ENCODE measurements at regions not wholly inside any gene's neighbourhood (a gene's known extent, or its start where the extent isn't known, plus 50 kb on each side); places are given as distances from the start of the nearest gene placed in this dataset.
"Not testable (repeated sequence)": the region's sequence is repeated elsewhere in the genome, so short reads cannot be mapped to it uniquely, and the experiment has no call there.

DNA sequence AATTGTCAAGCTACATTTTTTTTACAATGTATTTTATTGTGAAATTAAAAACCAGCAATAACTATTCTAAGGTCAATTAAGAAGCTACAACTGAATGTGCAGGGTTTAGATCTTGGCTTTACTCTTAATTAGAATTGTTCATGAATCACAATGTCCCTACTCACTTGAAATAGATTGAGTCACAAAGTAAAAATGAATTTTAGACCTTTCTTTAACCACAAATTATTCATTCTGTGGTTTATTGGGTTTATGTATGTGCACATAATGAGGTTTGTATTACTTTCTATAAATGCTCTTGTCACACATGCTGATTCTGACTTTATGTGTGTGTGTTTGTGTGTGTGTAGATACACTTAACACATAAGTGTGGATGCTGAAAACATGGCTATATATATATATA, 647.0 kb upstream of the AADAT start:
- ATAC-seq (no peak), DNase-seq (ENCODE audit: low spot score) (no peak)

DNA sequence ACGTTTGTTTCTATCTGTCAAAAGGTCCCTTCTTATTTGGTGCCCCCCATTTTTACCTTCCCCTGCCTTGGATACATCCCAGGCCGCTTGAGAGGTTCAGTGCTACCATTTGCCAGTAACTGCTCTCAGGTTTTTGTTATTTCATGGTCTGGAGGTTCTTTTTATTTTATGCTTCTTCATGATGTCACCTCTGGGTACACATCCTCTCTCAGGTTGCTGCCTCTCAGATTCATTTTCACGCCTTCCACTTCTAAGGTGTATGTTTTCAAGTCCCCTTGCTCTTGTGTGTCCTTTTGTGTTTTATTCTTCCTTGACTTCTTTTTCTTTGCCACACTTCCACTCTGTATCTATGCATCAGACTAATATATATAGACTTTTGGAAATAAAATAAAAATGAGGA, 640.1 kb upstream of the AADAT start:
- ATAC-seq (no peak), DNase-seq (ENCODE audit: low spot score) (no peak)

DNA sequence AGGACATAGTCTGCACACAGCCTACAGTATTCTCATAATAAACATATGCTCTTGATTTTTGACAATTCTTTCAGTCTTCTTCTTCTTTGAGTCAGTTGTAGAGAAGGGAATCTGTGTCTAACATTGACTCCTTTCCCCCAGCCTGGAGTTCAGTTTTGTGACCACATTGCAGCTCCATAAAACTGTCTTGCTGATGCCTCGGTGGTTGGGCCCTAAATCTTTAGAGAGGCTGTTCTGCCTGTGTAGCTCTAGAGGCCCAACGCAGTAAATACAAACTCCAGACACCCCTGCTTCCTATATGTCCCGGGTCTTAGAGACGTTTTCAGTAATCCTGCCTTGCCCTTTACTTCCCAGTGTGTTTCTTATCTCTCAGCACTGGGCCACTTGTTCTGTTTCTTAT, 639.5 kb upstream of the AADAT start:
- no peak for ATAC-seq

DNA sequence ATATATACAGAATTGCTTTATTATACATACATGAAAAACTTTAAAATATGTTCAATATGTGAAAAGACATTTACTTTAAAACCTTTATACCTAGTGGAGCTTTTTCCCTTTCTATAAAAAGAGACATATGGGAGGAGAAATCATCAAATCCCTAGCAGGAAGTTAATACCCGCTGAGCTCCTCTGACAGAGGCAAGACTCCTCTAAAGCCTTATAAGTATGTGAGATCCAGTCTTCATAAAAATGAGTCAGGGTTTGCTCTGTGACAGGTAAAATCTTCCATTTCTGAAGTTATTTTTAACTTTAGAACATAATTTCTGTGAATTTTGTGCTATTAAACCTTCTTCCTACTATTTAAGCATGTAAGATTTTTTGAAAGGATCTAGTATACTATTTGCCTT, 634.4 kb upstream of the AADAT start:
- ATAC-seq = no peak
- no peak for DNase-seq (ENCODE audit: low spot score)

More for the DNA sequence above, 639.5 kb upstream of the AADAT start:
- no peak for DNase-seq (ENCODE audit: low spot score)

DNA sequence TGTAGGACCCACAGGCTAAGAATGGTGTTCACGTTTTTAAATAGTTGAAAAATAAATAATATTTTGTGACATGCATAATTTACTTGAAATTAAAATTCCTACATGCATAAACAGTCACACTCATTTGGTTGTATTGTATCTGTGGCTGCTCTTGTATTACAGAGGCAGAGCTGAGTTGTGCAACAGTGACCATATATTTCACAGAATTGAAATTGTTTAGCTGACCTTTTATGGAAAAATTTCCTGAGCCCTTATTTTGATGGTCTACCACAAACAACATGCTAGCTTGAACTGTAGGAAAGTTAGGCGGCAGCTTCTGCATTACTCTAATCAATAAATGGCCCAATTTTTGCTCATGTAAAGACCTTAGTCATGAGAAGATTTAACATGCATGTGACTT, 633.4 kb upstream of the AADAT start:
- DNase-seq (ENCODE audit: low spot score) = no peak
- no peak for ATAC-seq

DNA sequence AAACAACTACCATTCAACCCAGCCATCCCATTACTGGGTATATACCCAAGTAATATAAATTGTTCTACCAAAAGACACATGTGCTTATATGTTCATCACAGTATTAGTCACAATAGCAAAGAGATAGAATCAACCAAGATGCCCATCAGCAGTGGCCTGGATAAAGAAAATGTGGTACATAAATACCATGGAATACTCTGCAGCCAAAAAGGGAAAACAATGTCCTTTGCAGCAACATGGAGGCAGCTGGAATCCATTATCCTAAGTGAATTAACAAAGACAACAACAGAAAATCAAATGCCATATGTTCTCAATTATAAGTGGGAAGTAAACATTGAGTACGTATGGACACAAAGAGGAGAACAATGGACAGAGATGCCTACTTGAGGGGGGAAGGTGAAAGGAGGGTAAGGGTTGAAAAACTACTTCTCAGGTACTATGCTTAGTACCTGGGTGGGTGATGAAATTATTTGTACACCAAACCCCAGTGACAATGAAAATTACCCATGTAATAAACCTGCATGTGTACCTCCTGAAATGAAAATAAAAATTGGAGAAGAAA, 632.1 kb upstream of the AADAT start:
- ATAC-seq (no peak), DNase-seq (ENCODE audit: low spot score) (no peak)

DNA sequence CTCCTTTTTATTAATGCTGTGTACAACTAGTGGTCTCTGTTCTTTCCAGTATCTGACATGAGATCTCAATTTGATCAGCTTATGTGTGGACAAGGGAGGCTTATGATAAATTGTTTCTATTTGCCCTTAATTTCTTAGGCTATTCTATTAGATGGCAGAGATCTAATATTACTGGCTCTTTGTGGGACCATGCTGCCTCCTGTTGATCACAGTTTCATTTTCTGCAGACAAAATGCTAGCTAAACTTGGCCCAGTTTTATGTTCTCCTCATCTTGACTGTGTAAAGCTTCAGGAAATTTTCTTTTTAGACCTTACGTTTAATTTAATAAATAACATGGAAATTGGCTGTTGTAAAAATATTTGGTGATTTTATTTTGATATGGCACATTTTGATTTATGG, 627.1 kb upstream of the AADAT start:
- ATAC-seq = no peak
- no peak for DNase-seq (ENCODE audit: low spot score)

DNA sequence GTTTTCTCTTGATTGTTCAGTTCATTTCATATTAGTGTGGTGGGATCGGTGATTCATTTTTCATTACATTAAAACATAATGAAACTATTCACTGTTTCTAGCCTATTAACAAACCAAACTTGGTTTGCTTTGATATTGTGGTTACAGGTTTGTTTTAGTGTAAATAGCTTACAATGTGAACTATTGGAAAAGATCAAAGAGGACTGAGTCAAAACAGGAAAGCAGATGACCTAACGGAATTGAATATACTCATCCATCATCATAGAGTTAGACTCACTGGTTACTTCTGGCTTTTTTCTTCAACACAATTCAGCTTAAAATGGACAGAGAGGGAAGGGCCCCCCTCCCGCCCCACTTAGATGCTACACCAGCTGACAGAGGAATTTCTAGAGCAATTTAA, 616.2 kb upstream of the AADAT start:
- no peak for DNase-seq (ENCODE audit: low spot score)
- ATAC-seq = no peak

DNA sequence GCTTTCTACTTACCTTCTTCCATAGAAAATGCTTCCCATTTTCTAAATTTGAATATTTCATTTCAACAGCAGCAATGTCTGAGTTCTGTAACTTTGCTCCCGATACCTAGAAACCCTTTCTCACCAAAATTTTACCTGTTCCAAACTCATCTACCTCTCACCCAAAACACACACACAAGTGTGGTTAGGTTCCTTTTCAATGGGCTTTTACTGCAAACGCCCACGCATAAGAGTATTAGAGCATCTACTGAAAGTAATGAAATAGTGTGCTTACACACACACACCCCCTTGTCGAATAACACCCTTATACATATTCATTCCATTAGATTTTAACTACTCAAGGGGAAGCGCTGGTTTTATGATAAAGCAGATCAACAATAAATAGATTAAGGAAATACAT, 610.3 kb upstream of the AADAT start:
- DNase-seq (ENCODE audit: low spot score) = no peak
- no peak for ATAC-seq

DNA sequence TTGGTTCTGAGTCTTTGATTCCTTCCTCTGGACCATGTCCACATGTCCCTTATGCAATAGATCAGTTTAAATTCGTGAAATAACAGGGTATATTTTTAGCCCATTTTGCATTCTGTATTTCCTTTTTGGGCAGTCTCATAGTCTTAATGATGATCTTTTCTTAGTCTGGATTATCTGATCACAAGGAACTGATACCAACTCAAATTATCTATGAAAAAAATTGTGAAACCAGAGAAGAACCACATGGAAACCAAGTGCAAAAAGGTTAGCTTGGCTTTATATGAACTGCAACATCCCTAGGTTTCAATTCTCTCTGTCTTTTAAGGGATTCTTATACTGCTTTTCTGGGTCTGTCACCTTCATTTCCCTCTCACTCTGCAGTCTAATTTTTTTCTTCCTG, 608.6 kb upstream of the AADAT start:
- ATAC-seq (no peak), DNase-seq (ENCODE audit: low spot score) (no peak)

DNA sequence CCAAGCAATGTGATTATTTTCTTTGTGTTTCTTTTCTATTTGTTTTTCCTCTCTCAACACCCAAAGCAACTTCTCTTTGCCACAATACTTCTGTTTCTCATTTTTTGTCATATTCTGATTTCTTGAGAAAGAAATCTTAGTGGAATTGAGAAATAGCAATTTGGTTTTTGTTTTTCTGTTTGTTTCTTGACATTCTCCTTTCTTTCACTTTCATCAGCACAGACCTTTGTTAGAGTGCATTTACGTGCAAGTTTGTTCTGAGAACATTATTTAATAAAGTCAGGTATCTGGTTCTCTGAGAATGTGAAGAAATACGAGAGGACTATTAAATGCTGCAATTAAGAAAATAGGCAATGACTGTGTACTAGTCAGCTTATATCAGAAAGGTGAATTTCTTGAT, 608.1 kb upstream of the AADAT start:
- ATAC-seq (no peak), DNase-seq (ENCODE audit: low spot score) (no peak)

DNA sequence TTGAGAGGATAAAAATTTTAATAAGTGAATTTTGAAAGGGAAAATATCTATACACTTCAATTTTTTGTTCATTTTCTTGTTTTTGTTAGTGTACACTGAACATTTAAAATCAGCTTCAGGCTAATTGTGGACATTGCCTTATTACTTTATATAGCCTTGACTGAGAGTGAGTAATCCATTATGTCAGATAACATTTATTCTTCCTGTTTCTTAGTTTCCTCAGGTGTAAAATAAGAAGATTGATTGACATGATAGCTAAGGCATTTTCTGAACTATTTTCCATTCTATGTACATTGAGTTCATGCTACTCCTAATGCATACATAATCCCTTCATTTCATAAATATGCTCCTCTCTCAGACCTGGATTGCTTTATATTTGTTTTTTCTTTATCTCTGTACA, 607.3 kb upstream of the AADAT start:
- no peak for DNase-seq (ENCODE audit: low spot score)
- ATAC-seq = no peak

DNA sequence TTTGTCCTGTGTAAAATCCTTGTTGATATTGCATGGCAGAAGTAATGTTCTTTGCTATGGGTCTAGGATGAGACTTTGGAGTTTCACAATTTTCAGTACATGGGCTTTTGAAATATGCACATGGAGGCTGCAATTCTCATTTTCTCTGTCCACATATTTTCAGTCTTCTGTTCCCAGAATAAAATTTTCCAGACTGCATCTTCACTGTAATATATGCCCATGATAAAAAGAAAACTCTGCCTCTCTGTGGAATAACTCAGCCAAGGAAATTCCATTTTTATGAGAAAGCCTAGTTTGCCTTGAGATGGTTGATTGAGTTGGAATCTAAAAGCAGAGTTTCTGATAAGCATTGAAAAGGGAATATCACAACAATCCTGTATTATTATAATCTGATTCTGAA, 601.4 kb upstream of the AADAT start:
- ATAC-seq = no peak
- no peak for DNase-seq (ENCODE audit: low spot score)

DNA sequence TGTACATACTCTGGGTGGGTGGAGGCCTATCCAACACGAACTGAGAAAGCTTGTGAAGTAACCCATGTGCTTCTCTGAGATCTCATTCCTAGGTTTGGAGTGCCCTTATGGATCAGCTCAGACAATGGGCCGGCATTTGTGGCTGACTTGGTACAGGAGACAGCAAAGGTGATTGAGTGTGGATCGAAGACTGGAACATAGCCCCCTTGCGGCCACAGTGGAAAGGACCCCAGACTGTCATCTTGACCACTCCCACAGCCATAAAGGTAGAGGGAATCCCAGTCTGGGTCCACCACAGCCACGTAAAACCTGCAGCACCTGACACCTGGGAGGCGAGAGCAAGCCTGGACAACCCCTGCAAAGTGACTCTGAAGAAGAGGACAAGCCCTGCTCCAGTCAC, 598.0 kb upstream of the AADAT start:
- ATAC-seq = no peak
- no peak for DNase-seq (ENCODE audit: low spot score)

DNA sequence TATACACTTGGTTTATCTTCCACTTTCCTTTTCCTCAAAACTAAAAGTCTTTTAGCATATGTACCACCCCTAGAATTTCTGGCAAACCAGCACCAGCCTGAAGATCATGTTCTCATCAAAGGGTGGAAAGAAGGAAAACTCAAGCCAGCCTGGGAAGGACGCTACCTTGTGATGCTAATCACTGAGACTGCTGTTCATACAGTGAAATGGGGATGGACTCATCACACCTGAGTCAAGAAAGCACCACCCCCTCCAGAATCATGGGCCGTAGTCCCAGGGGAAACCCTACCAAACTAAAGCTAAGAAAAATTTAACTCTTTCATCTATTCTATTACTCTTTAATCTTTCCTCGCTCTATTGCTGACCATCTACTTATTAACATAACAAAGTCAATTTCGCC, 595.9 kb upstream of the AADAT start:
- not testable (repeated sequence) for ATAC-seq; DNase-seq (ENCODE audit: low spot score)

DNA sequence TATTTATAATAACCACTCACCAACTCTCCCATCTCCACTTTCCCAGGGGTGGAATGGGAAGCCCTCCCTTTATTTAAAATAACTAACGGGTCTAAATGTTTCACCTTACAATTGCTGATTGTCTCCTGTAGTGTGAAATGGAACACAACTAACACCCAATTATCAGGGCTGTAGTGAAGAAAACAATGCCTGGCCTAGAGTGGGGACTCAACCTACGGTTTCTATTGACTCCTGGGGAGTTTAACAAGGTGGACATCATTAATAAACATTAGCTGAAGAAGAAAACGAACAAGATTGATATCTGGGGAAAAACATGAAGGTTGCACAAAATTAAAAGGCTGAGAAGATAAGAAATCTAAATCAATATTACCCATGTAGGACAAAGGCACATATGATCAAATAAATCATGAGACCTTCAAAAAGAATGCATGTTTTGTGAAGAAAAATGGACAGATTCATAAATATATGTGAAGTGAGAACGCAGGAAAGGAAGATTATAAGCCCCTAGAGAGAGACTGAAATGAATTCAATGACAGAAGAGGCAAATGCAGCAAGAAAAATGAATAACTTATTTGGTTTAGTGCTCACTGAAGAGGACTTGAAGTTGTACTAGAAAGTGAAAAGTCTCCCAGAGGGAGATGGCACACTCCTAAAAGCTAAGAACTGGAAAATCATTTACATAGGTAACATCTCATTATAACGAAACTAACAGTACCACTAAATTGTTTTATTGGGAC, 593.0 kb upstream of the AADAT start:
- DNase-seq (ENCODE audit: low spot score) (no peak), ATAC-seq (no peak)

DNA sequence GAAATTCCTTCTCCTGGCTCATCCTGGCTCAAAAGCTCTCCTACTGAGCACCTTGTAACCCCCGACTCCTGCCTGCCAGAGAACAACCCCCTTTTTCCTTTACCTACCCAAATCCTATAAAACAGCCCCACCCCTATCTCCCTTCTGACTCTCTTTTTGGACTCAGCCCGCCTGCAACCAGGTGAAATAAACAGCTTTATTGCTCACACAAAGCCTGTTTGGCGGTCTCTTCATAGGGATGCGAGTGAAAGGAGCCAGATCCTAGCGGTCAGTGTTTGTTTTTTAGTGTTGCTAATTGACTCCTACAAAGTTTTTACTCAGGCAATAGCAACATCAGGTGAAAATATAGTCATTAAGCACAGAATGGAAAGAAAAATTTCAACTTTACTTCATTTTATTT, 592.3 kb upstream of the AADAT start:
- not testable (repeated sequence) for ATAC-seq; DNase-seq (ENCODE audit: low spot score)

DNA sequence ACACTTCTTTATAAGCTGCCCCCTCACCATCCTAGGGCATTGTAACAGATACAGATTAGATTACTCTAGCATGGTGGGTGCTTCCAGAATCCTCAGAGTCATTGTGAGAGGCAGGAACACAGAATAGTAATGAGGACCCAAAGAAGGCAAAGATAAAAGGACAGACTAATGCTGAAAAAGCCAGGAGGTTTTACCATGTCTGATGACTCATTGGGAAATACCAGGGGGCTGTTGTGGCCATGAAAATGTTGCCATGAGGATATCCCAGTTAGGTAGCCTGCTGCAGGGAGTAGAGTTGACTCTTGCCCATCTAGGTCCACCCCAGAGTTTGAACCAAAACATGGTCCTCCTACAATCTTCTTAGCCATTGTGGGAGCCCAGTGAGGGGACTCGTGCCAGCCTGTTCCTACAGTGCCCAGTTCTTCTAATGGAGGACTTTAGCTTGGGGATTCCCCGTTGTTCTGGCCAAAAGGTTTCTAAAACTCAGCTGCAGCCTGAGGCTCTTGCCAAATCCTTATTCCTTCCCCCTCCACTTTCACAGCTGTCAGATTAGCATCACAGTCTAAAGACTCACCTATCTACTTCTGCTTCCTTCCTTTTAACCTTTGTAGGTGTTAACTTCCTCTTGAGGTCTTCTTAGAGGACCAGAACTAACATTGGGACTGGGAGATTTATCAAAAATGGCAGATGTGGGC, 586.0 kb upstream of the AADAT start:
- no peak for ATAC-seq
- DNase-seq (ENCODE audit: low spot score) = no peak

DNA sequence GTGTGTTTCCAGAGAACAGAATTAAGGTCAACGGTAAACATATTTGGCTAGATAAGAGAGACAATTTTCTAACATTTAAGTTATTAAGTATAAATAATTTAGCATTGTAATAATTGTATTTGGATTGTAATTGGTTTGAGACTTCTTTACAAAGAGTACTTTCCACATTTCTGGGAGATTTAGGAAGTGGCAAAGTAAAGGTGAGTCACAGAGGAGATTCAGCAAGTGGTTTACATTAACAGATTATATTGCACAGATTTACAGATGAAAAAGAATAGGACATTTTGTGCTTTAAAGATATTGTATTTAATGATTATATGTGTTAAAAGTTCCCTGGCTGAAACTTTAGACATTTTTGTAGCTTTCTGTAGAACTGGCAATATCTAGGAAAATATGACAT, 584.4 kb upstream of the AADAT start:
- ATAC-seq = no peak
- DNase-seq (ENCODE audit: low spot score) = no peak

DNA sequence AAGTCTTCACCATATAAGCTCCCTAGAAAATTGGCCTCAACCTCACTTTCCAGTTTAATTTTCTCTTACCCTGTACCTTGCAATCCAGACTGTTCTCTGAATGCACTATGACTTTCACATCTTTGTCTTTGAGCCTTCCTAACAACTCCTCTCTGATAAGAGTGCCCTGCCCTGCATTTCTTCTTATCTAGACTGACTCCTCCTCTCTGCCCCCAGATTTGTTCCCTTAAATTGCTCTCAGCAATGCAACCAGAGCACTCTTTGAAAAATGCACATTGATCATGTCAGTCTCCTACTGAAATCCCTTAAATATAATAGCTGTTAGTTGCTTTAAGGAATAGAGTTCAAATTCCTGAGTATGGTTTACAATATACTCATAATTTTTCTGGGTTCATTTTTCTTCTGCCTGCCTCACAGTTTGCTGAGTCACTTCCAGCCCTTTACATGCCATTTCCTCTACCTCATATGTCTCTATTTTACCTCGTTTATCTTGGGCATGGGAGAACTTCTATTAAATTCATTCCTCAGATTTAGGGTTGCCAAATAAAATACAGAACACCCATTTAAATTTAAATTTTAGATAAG, 582.7 kb upstream of the AADAT start:
- DNase-seq (ENCODE audit: low spot score) (no peak), ATAC-seq (no peak)

DNA sequence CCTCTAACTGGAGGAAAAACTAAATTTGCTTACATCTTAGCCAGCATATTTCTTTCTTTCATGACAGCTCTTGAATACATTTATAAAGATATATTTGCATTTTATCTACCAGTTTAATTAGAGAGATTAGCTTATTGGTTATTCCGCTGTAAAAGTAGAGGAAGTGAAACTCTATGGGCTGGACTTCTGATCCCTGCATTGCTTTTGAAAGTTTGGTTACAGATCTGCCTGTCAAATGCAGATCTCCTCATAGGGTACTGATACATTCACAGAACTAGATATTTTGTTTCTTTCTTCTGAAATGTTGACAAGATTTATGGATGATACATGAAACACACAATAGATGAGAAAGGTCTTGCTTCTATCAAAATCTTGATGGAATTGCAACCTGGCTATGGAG, 581.4 kb upstream of the AADAT start:
- ATAC-seq = no peak
- DNase-seq (ENCODE audit: low spot score) = no peak

DNA sequence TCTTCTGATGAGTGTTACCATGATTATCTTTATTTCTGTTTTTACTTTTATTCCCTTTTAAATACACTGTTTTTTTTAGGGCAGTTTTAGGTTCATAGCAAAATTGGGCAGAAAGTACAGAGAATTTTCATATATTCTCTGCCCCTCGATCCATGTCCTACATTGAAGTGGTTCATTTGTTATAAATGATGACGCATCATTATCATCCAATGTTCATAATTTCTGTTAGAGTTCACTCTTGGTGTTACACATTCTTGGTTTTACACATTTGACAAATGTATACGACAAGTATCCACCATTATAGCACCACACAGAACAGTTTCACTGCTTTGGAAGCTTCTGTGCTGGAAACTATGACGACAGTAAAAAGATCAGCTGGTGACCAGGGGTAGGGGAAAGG, 578.1 kb upstream of the AADAT start:
- DNase-seq (ENCODE audit: low spot score) (no peak), ATAC-seq (no peak)

Measured in left lobe of liver (tissue), 2 donors.